ENCODE measurements at regions not wholly inside any gene's neighbourhood (a gene's known extent, or its start where the extent isn't known, plus 50 kb on each side); places are given as distances from the start of the nearest gene placed in this dataset.

DNA sequence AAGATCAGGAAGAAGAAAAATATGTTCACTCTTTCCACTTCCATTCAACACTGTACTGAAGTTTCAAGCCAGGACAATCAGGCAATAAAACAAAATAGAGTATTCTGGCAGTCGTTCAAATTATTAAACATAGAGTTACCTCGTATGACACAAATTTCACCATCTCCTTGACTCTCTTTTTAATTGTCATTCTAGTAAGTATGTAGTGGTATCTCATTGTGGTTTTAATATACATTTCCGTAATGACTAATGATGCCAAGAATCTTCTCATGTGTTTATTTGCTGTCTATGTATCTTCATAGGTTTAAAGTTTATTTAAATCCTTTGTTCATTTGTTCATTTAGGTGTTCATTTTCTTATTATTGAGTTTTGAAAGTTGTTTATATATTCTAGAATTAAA lies 352.2 kb downstream of the IDS start:
- no peak for DNase-seq (ENCODE audit: low read depth, low spot score)

DNA sequence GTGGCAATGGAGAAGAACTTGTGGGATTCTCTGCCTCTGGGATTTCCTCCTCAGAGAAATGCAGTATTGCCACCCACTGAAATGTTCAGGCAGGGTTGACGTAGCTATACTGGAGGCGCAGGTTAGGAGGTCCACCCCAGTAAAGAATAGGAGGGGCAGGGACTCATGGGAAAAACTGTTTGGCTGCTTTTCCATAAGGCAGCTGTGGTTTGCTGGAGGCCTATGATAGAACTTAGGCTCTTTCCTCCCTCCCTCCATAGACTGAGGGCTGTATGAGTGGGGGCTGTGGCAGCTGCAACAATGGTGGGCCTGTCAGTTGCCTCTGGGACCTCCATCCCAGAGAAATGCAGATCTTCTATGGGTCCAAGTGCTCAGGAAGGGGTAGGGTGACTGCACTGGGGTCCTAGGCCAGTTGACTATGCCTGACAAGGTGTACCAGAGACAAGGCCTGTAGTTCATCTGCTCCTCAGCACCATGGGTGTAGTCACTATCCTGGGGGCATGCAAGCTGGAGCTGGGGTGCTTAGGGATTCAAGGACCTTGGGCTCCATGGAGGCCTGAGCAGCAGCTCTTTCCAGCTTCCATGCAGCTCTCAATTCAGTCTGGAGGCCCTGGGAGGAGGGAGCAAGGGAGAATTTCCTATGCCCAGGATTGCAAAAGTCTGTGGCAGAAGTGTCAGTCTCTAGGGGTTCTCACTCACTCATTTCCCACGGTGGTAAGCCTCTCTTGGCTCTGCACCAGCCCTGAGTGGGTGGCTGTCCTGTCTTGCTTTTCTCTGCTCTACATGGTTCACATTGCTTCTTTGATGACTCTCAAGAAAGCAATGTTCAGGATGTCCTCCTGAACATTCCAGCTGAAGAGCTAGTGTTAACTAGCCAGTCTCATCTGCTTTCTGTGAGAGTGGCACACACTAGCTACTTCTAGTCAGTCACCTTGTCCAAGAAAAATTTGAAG lies 353.0 kb downstream of the IDS start:
- DNase-seq (ENCODE audit: low read depth, low spot score), result no peak

DNA sequence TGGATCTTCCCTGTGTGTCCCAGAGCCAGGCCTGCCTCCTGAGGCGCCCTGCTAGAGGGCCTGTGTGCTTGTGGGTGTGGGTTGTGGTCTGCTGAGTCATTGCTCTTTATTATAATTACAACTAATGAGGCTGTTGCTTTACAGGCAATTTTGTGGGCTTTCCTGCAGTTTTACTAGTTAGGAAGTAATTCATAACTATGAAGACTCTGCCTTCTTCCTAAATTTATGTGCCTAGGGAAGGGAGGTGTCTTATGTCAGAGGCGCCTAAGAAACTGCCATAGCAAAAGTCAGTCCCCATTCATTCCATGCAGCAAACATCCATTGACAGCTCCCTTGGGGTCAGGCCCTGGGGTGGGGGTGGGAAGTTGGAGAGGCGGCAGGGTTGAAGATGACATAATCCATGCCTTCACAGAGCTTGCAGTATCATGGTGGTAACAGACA lies 359.2 kb downstream of the IDS start:
- DNase-seq (ENCODE audit: low read depth, low spot score), result no peak

DNA sequence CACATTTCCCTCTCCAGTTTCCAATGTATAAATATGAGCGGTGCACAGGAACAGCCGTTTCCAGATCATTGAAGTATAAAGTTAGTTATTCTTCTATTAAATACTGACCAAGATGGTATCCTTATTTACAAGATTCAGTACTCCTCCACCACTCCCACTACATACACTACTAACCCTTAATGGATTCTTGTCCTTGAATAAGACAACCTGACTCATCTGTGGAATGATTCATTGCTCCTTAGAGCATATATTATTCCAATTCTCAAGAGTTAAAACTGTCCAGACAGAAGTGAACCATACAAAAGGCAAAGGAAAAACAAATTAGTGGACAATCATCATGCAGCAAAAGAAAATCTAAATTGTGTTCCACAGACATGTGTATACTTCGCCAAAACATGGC lies 373.3 kb downstream of the IDS start:
- DNase-seq (ENCODE audit: low read depth, low spot score), result no peak

DNA sequence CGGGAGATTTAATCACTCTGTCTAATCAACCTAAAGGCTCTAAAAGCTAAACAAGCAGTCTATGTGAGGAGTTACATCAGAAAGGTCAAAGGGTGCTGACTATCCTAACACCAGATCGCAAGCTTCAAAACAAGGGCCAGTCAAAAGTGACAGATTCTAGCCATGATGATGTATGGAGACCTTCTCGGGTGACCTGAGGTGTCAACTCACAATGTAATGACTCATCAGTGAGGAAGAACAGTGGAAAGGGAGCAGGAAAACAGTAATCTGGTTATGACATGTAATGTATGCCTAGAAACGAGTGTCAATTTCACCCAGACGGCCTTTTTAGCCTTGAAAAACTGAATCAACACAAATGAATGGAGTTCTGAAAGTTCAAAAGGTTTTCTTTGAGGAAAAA lies 375.3 kb downstream of the IDS start:
- DNase-seq (ENCODE audit: low read depth, low spot score), result no peak

DNA sequence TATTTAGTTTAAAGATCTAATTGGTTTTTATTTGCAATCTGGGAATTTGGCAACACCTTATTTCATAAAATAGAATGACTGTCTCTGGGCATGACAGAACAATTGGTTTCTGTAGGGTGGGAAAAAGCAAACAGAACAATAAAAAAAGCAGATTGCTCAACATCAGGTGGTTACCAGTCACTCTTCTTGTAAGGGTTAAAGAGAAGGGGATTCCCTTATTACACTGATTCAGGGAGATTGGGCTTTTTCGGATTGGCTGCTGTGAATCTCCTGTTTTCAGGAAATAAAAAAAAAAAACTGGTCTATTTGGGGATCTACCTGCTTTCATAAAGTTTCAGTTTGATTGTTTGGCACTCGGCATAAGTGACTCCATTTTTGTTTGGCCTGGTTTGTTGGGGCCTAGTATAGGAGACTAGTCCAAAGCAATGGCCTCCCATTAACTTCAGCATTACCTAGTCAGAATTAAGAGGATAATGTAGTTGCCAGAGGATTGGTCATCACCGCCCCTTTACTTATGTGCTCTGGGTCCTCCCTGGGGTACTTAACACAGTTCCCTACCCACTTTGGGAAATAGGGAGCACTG lies 380.5 kb downstream of the IDS start:
- no peak for DNase-seq (ENCODE audit: low read depth, low spot score)

DNA sequence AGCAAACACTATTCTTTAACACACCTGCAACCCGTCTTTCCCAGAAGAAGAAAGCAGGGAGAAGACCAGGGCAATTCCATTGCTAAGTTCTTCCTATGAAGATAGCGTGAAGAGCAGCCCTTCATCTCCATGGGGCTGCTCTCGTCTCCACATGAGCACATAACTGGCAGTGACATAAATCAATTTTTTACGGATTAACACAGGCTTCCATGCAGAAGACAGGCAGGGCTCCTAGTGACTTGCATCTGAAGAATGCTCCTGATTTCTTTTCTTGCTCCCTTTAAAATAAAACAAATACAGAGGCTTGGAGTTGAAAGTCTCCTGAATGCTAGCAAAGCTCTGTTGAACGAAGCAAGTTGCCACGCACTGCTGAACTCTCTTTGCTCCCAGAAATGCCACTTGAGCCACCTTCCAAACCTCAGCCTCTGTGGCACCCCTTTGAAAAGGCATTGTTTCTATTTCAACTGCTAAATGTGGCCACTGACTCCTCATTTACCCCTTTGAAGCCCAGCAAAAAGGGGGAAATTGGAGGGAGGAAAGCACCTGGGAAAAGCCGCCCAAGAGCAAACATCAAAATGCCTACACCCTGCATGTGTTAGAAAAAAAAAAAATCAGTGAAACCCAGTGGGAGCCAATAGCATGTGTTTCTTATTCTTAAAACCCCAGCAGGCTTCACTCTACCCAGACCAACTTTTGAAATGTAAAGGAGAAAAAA lies 383.7 kb downstream of the IDS start:
- no peak for DNase-seq (ENCODE audit: low read depth, low spot score)

DNA sequence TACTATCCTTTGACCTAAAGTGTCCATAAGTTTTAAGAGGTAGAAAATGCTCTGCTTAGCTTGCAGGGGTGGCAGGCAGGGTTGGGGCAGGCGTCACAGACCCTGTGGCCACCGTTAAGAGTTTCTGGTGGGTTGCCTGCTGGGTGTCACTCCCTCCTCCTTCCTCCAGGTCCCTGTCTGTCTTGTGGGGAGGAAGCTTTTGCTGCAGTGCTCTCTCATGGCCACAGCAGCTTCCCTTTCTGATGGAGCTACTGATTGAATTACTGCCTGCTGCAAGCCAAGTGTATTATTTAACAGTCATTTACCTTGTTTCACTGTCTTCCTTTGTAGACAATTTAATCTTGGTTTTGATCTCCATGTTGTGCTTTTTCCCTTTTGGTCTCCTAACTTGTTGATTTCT lies 384.6 kb downstream of the IDS start:
- no peak for DNase-seq (ENCODE audit: low read depth, low spot score)

DNA sequence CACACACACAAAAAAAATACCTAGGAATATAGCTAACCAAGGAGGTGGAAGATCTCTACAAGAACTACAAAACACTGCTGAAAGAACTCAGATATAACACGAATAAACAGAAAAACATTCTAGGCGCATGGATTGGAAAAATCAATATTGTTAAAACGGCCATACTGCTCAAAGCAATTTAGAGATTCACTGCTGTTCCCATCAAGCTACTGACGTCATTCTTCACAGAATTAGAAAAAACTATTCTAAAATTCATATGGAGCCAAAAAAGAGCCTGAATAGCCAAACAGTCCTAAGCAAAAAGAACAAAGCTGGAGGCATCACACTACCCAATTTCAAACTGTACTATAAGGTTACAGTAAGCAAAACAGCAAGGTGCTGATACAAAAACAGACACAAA lies 390.2 kb downstream of the IDS start:
- no peak for DNase-seq (ENCODE audit: low read depth, low spot score)

DNA sequence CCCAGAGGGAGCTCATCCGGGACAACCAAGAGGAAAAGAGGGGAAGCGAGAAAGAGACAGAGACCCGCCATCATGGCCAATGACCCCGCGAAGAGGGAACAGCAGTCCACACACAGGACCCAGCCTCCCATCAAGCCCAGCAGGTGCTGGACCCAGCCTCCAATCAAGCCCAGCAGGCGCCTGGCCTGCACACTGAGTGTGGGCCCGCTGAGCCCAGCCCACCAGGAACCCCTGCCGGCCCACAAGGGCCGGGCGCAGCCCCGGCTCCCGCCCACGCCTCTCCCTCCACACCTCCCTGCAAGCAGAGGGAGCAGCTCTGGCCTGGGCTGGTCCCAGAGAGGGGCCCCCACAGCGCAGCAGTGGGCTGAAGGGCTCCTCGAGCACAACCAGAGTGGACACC lies 391.1 kb downstream of the IDS start:
- no peak for DNase-seq (ENCODE audit: low read depth, low spot score)

DNA sequence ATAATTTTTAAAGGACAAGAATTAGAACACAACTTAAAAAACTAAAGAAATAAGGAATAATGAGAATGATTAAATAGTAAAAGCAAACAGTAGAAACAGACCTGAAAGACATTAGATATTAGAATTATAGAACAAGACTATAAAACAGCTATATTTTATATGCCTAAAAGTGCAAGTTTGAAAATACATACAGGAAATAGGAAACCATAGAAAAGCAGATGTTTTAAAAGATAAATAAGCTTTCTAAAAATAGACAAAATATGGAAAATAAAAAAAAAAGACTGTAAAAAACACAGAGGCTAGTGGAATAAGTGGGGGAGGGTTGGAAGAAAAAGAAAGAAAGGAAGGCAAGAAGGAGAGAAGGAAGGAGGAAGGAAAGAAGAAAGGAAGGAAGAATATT lies 407.3 kb downstream of the IDS start:
- DNase-seq (ENCODE audit: low read depth, low spot score), result no peak

DNA sequence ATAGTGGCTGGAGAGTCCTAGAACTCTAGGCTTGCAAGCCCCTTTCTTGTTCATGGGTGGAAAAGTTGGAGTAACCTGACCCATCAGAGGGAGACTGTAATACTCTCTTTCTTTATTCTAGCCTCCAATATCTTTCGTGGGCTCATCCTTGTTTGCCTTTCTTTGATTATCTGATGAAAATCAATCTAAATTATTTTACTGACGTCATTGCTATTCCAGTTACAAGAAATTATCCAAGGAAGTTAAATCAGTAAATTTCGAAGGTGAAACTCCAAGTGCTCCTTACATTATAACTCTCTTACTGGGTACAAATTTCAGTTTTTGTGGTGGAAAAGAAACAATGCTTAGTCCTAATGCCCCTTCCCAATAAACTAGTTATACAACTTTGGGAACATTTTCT lies 412.9 kb downstream of the IDS start:
- no peak for DNase-seq (ENCODE audit: low read depth, low spot score)

DNA sequence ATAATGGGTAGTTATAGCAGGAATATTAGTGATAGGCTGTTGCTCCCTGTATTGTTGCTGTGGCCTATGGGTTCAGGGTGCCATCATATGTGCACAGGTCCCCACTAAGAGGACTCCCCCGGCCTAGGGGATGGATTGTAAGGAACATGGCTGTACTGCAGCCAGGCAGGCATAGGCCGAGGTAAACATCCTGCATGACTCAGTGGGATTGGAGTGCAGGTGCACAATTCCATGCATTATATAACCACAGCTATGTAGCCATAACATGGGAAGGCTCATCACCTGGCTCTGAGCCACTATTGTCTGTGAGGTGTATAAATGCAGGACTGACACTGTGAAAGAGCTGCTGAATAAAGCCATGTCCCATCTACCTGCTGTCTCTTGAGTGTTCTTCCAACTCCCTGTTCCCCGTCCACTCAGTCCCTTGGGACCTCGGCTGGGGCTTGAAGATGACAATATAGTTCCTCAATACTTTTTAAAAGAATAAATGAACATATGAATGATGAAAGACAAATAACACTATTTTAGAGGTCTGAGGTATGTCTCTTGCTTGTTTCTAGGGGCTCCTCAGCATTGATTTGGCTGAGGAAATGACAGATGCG lies 425.2 kb downstream of the IDS start:
- DNase-seq (ENCODE audit: low read depth, low spot score), result no peak

DNA sequence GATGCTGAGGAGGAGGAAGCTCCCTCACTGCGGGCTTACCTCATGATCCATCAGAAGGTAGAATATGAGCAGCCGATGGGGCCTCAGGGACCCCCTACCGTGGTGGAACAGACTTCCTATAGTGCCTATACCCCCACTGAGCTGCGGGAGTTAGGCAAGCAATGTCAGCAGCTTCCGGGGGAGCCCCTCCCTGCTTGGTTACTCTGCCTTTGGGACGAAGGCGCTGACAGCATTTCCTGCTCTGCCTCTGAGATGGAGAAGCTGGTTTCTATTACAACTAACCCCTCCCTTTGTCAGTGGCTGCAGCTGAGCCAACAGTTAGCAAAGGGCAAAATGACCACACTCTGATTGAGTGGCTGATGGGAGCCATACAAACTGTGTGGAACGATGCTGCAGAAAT lies 430.7 kb downstream of the IDS start:
- DNase-seq (ENCODE audit: low read depth, low spot score), result no peak

DNA sequence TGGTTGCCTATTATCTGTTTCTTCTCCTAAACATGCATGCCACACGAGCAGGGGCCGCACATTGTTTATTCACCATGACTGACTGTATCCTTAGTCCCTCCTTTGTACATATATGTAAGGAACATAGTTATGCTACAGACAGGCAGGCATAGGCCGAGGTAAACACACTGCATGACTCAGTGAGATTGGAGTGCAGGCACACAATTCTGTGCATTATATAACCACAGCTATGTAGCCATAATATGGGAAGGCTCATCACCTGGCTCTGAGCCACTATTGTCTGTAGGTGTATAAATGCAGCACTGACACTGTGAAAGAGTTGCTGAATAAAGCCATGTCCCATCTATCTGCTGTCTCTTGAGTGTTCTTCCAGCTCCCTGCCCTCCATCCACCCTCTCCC lies 431.6 kb downstream of the IDS start:
- no peak for DNase-seq (ENCODE audit: low read depth, low spot score)

DNA sequence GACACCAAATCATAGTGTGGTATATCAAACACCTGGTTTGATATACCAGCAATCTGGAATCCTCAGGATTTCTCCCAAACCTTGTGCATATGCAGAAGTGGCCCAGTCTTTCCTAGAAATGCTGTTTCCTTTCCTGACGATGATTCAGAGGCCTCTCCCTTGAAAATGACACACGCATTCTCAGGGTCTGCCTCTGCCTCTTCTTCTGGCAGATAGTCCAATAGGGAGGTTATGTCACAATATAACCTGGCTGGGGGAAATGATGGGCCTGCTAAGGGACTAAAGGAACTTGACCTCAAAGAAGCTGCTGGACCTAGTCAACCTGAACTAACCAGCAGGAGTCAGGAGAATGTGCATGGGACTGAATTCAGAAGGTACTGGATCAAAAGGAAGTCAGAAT lies 435.2 kb downstream of the IDS start:
- DNase-seq (ENCODE audit: low read depth, low spot score), result no peak

DNA sequence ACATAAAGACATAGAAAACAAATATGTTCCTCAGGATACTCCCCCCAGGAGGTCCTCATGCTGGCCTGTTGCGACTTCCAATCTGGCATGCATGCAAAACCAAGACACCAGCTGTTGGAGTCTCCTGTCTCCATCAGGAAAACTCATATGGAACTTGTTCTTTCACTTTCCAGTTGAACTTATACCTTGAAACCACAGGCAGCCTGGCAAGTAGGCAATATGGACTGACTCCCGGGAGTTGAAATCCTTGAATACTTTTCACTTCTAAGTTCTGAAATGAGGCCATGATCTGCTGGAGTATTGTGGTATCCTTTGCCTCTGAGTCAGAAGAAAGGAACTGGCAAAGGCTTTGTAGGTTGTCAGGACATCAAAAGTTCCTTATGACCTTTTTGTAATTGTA lies 444.2 kb downstream of the IDS start:
- no peak for DNase-seq (ENCODE audit: low read depth, low spot score)
